CD4-positive, alpha-beta T cell treated with Interleukin-10 for 1 hour (primary cell): ENCODE measurements at regions not wholly inside any gene's neighbourhood (a gene's known extent, or its start where the extent isn't known, plus 50 kb on each side); places are given as distances from the start of the nearest gene placed in this dataset.

Experiments used
- DNase-seq: peaks from one replicate; pipeline ENCODE4 v3.0.0-alpha.2; 2020

GRCh38 chr9:87824216-87824875 is 58.3 kb upstream of the SPATA31E1 start:
- no peak for DNase-seq

GRCh38 chr9:87824886-87825285 is 57.8 kb upstream of the SPATA31E1 start:
- DNase-seq: no peak

- DNase-seq: no peak
Measured at GRCh38 chr9:87826331-87826730, 56.3 kb upstream of the SPATA31E1 start.

- DNase-seq: no peak
Measured at GRCh38 chr9:87827341-87827740, 55.3 kb upstream of the SPATA31E1 start.

GRCh38 chr9:87829756-87830155 is 52.9 kb upstream of the SPATA31E1 start:
- DNase-seq: no peak

GRCh38 chr9:87830446-87830845 is 52.2 kb upstream of the SPATA31E1 start:
- DNase-seq: no peak

GRCh38 chr9:87831159-87831558 is 51.5 kb upstream of the SPATA31E1 start:
- DNase-seq: no peak
